HL-60 (cell line): ENCODE measurements at regions not wholly inside any gene's neighbourhood (a gene's known extent, or its start where the extent isn't known, plus 50 kb on each side); places are given as distances from the start of the nearest gene placed in this dataset.

Source experiments
- DNase-seq, 2 experiments: peaks; one replicate each; pipeline ENCODE4 v3.0.0-alpha.2; 2010 to 2020; ENCODE audit warnings: low read depth in 1 of 2, low spot score in 1 of 2
- H3K27ac ChIP-seq: fragments of 250-450 bp; sonication (Bioruptor Pico); replicated peaks from 2 replicates; pipeline ENCODE4 v1.5.1; 2020; ENCODE audit warnings: mild to moderate bottlenecking, moderate library complexity
- H3K27me3 ChIP-seq: fragments of 250-450 bp; sonication (Bioruptor Pico); 2 replicates; pipeline ENCODE4 v1.5.1; 2021; ENCODE audit warnings: mild to moderate bottlenecking, moderate library complexity; ENCODE audit not compliant: insufficient read depth, poor library complexity, severe bottlenecking
- H3K4me3 ChIP-seq: replicated peaks from 2 replicates; pipeline ENCODE4 v1.5.1; 2011; ENCODE audit warnings: mild to moderate bottlenecking, control low read depth, low read length; ENCODE audit not compliant: insufficient read depth
- CTCF ChIP-seq: IDR thresholded peaks from one replicate; pipeline ENCODE4 v1.5.1; 2011; ENCODE audit warnings: low read length, control low read depth, inconsistent platforms; ENCODE audit not compliant: insufficient read depth
- GABPA ChIP-seq: IDR thresholded peaks from 2 replicates; pipeline ENCODE4 v1.6.1; 2012; ENCODE audit warnings: low read depth
- POLR2AphosphoS5 ChIP-seq: IDR thresholded peaks from 2 replicates; pipeline ENCODE4 v1.6.1; 2012; ENCODE audit warnings: low read depth
- SPI1 ChIP-seq: IDR thresholded peaks from 2 replicates; pipeline ENCODE4 v1.6.1; 2012; ENCODE audit warnings: low read depth, mild to moderate bottlenecking, borderline replicate concordance
- TF ChIP-seq, protein P1 (sequence below): IDR thresholded peaks from 2 replicates; pipeline ENCODE4 v1.6.1; 2012; ENCODE audit warnings: low read depth; ENCODE audit not compliant: insufficient replicate concordance

DNA sequence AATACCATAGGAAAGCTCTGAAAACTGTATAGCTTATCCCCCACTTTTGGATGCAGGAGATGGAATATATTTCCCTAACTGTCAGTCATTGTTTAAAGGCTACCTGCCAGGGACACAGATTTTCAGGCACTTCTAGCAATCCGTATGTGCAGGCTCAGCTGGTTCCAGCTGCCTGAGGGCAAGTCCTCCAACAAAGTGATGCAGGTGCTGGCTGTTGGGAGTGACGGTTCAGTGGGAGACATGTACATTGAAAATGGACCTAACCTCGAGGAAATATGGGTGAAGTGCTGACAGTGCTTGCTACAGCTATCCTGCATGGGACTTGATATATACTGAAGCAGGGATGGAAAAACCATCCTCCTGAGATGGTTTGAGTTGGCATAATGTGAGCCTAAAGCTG is 153.1 kb upstream of the GAP43 start:
- TF ChIP-seq, protein P1, sequence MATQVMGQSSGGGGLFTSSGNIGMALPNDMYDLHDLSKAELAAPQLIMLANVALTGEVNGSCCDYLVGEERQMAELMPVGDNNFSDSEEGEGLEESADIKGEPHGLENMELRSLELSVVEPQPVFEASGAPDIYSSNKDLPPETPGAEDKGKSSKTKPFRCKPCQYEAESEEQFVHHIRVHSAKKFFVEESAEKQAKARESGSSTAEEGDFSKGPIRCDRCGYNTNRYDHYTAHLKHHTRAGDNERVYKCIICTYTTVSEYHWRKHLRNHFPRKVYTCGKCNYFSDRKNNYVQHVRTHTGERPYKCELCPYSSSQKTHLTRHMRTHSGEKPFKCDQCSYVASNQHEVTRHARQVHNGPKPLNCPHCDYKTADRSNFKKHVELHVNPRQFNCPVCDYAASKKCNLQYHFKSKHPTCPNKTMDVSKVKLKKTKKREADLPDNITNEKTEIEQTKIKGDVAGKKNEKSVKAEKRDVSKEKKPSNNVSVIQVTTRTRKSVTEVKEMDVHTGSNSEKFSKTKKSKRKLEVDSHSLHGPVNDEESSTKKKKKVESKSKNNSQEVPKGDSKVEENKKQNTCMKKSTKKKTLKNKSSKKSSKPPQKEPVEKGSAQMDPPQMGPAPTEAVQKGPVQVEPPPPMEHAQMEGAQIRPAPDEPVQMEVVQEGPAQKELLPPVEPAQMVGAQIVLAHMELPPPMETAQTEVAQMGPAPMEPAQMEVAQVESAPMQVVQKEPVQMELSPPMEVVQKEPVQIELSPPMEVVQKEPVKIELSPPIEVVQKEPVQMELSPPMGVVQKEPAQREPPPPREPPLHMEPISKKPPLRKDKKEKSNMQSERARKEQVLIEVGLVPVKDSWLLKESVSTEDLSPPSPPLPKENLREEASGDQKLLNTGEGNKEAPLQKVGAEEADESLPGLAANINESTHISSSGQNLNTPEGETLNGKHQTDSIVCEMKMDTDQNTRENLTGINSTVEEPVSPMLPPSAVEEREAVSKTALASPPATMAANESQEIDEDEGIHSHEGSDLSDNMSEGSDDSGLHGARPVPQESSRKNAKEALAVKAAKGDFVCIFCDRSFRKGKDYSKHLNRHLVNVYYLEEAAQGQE = no peak
- TF ChIP-seq POLR2AphosphoS5 (no peak), CTCF (no peak), GABPA (no peak), SPI1 (no peak)
- no peak for DNase-seq
- H3K27me3 ChIP-seq = no peaks in the 10 kb centered on the region
- H3K27ac ChIP-seq = no peak overlapping the region
- H3K4me3 ChIP-seq = no peak overlapping the region

DNA sequence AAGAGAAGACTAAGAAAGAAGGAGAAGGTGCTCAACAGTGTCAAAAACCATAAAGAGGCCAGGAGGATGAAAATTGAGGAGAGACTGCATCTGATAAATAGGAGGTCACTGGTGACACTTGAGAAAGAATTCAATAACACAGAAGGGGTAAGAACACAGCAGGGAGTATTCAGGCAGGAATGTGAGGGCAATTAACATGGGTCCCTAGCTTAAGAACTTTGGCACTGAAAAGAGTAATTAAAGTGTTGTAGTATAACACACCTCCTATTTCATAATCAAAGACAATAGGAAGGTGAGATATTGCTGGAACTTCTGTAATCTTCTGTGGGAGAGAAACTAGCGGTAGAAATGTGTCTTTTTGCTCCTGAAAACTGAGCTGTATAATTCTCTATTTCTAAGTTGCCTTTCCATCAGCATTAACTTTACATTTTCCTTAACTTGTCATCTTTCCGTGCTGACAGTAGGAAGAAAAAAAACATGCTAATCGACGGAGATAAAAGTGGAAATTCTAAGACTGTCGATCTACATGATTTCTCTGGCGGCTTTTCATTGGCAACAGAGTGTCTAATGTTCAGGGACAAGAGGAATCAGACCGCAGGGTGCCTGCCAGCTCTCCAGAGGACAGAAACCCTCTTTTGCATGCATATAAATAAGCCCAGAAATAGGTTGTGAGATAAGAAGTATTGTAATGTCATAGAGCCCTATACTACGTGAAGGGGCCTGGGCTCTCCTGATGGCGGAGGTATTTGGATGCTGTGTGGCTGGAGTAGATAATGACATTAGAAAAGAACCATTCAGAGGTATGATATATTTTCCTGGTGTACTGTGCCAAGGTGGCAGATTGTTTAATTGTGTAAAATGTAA is 147.9 kb upstream of the GAP43 start:
- H3K27me3 ChIP-seq = no peaks in the 10 kb centered on the region

DNA sequence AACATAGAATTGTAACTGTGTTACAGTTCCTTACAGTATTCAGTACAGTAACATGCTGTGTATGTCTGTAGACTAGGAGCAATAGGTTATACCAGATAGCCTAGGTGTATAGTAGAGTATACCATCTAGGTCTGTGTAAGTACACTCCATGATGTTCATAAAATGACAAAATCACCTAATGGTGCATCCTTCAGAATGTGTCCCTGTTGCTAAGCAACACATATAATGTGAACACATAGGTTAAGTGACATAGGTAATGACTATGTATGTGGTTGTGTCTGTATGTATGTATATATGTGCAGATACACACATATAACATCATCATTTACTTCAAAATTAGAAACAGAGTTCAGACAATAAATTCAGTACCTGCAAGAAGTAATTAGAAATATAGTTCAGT is 146.8 kb upstream of the GAP43 start:
- Histone ChIP-seq H3K4me3 (no peak overlapping the region), H3K27me3 (no peaks in the 10 kb centered on the region), H3K27ac (no peak overlapping the region)
- DNase-seq = no peak
- no peak for TF ChIP-seq GABPA
- no peak for TF ChIP-seq CTCF
- no peak for TF ChIP-seq POLR2AphosphoS5
- TF ChIP-seq SPI1 = no peak
- TF ChIP-seq, protein P1 = no peak

More for the DNA sequence above, 147.9 kb upstream of the GAP43 start:
- TF ChIP-seq SPI1 = no peak
- no peak for TF ChIP-seq POLR2AphosphoS5
- TF ChIP-seq, protein P1 = no peak
- no peak for TF ChIP-seq GABPA
- TF ChIP-seq CTCF = no peak
- Histone ChIP-seq H3K4me3 (no peak overlapping the region), H3K27ac (no peak overlapping the region)
- DNase-seq = no peak
